ENCODE measurements at regions not wholly inside any gene's neighbourhood (a gene's known extent, or its start where the extent isn't known, plus 50 kb on each side); places are given as distances from the start of the nearest gene placed in this dataset.

- H3K9ac ChIP-seq = no peak overlapping the region
These were observed 258.9 kb upstream of the LDB2 start for GRCh38 chr4:17157304-17157703.

GRCh38 chr4:17155486-17155885 is 257.0 kb upstream of the LDB2 start:
- no peak overlapping the region for H3K4me2 ChIP-seq
- no peak overlapping the region for H3K27ac ChIP-seq
- no peaks in the 10 kb centered on the region for H3K79me2 ChIP-seq (ENCODE audit: insufficient read depth, low read depth)
- H3K4me1 ChIP-seq (ENCODE audit: low read depth, poor library complexity, severe bottlenecking) = no peaks in the 10 kb centered on the region
- no peak overlapping the region for H2AFZ ChIP-seq (ENCODE audit: low read depth)
- no peaks in the 10 kb centered on the region for H3K36me3 ChIP-seq (ENCODE audit: insufficient read depth)
- no peak for TF ChIP-seq CTCF (conservative IDR thresholded peaks at IDR 0.05; ENCODE audit: low read depth, low read length)
- H3K9ac ChIP-seq = no peak overlapping the region
- H4K20me1 ChIP-seq (ENCODE audit: insufficient read depth) = no peaks in the 10 kb centered on the region
- no peaks in the 10 kb centered on the region for H3K27me3 ChIP-seq (ENCODE audit: insufficient read depth, low read depth)
- H3K4me3 ChIP-seq (IDR thresholded peaks at IDR 0.05; ENCODE audit: insufficient read depth, low read depth, low read length) = no peak overlapping the region

More at GRCh38 chr4:17157304-17157703, 258.9 kb upstream of the LDB2 start:
- Histone ChIP-seq H3K79me2 (ENCODE audit: insufficient read depth, low read depth) (no peaks in the 10 kb centered on the region), H2AFZ (ENCODE audit: low read depth) (no peak overlapping the region), H3K4me2 (no peak overlapping the region), H4K20me1 (ENCODE audit: insufficient read depth) (no peaks in the 10 kb centered on the region), H3K4me1 (ENCODE audit: low read depth, poor library complexity, severe bottlenecking) (no peaks in the 10 kb centered on the region), H3K27me3 (ENCODE audit: insufficient read depth, low read depth) (no peaks in the 10 kb centered on the region), H3K4me3 (IDR thresholded peaks at IDR 0.05; ENCODE audit: insufficient read depth, low read depth, low read length) (no peak overlapping the region), H3K27ac (no peak overlapping the region), H3K36me3 (ENCODE audit: insufficient read depth) (no peaks in the 10 kb centered on the region)
- no peak for TF ChIP-seq CTCF (conservative IDR thresholded peaks at IDR 0.05; ENCODE audit: low read depth, low read length)

GRCh38 chr4:17153572-17153971 is 255.1 kb upstream of the LDB2 start:
- no peaks in the 10 kb centered on the region for H4K20me1 ChIP-seq (ENCODE audit: insufficient read depth)
- H3K4me1 ChIP-seq (ENCODE audit: low read depth, poor library complexity, severe bottlenecking) = no peaks in the 10 kb centered on the region
- no peak overlapping the region for H3K4me2 ChIP-seq
- no peak overlapping the region for H3K9ac ChIP-seq
- no peaks in the 10 kb centered on the region for H3K27me3 ChIP-seq (ENCODE audit: insufficient read depth, low read depth)
- H3K36me3 ChIP-seq (ENCODE audit: insufficient read depth) = no peaks in the 10 kb centered on the region
- no peaks in the 10 kb centered on the region for H3K79me2 ChIP-seq (ENCODE audit: insufficient read depth, low read depth)
- TF ChIP-seq CTCF (conservative IDR thresholded peaks at IDR 0.05; ENCODE audit: low read depth, low read length) = no peak
- no peak overlapping the region for H2AFZ ChIP-seq (ENCODE audit: low read depth)
- H3K4me3 ChIP-seq (IDR thresholded peaks at IDR 0.05; ENCODE audit: insufficient read depth, low read depth, low read length) = no peak overlapping the region
- no peak overlapping the region for H3K27ac ChIP-seq

GRCh38 chr4:17152941-17153540 is 254.6 kb upstream of the LDB2 start:
- no peak overlapping the region for H3K27ac ChIP-seq
- H3K4me2 ChIP-seq = no peak overlapping the region
- TF ChIP-seq CTCF (conservative IDR thresholded peaks at IDR 0.05; ENCODE audit: low read depth, low read length) = no peak
- H3K9ac ChIP-seq = no peak overlapping the region
- H2AFZ ChIP-seq (ENCODE audit: low read depth) = no peak overlapping the region
- H4K20me1 ChIP-seq (ENCODE audit: insufficient read depth) = no peaks in the 10 kb centered on the region
- H3K36me3 ChIP-seq (ENCODE audit: insufficient read depth) = no peaks in the 10 kb centered on the region
- no peaks in the 10 kb centered on the region for H3K79me2 ChIP-seq (ENCODE audit: insufficient read depth, low read depth)
- no peak overlapping the region for H3K4me3 ChIP-seq (IDR thresholded peaks at IDR 0.05; ENCODE audit: insufficient read depth, low read depth, low read length)
- H3K4me1 ChIP-seq (ENCODE audit: low read depth, poor library complexity, severe bottlenecking) = no peaks in the 10 kb centered on the region
- no peaks in the 10 kb centered on the region for H3K27me3 ChIP-seq (ENCODE audit: insufficient read depth, low read depth)
